Upper lobe of left lung (tissue), 4 donors: ENCODE measurements at regions not wholly inside any gene's neighbourhood (a gene's known extent, or its start where the extent isn't known, plus 50 kb on each side); places are given as distances from the start of the nearest gene placed in this dataset.

Source experiments
- CTCF ChIP-seq, 6 experiments: fragments of 450-650 bp in 4 of 6; fragments of 200-600 bp in 2 of 6; sonication (generic) in 2 of 6; IDR thresholded peaks; one replicate each; pipeline ENCODE4 v1.5.1; 2016 to 2019; ENCODE audit warnings: antibody characterized with exemption in 6 of 6
- POLR2AphosphoS5 ChIP-seq, 2 donors: sonication (generic); formaldehyde crosslinking; IDR thresholded peaks; one replicate each; pipeline ENCODE4 v1.5.1; 2017; ENCODE audit warnings: antibody characterized with exemption in 2 of 2

GRCh38 chr11:69402251-69402887 is 79.1 kb upstream of the LINC01488 start:
- TF ChIP-seq CTCF (IDR thresholded peaks at IDR 0.05) (no peak), POLR2AphosphoS5 (IDR thresholded peaks at IDR 0.05) (no peak)
